GM12878 (cell line): ENCODE measurements at regions not wholly inside any gene's neighbourhood (a gene's known extent, or its start where the extent isn't known, plus 50 kb on each side); places are given as distances from the start of the nearest gene placed in this dataset.

Source experiments
- CEBPB ChIP-seq, 2 experiments: fragments of 150-350 bp in 1 of 2; IDR thresholded peaks; 2 replicates each; pipeline ENCODE4 v1.6.1; 2012 to 2014; ENCODE audit warnings: low read depth in 2 of 2, low read length in 2 of 2, borderline replicate concordance in 1 of 2, inconsistent platforms in 1 of 2
- RFX5 ChIP-seq: IDR thresholded peaks from 2 replicates; pipeline ENCODE4 v1.6.1; 2011; ENCODE audit warnings: low read depth, low read length, improper control_type of control experiment
- TF ChIP-seq, protein P1 (sequence below), 3 experiments: IDR thresholded peaks in 2 of 3; conservative IDR thresholded peaks in 1 of 3; 2 replicates each; pipeline ENCODE4 v1.5.1; 2011; ENCODE audit warnings: low read depth in 3 of 3, low read length in 3 of 3, mild to moderate bottlenecking in 3 of 3, control low read depth in 2 of 3, moderate library complexity in 2 of 3, inconsistent platforms in 1 of 3, mixed read lengths in 1 of 3; ENCODE audit not compliant: control insufficient read depth in 2 of 3, insufficient read depth in 1 of 3; ENCODE audit errors: extremely low read depth in 1 of 3

DNA sequence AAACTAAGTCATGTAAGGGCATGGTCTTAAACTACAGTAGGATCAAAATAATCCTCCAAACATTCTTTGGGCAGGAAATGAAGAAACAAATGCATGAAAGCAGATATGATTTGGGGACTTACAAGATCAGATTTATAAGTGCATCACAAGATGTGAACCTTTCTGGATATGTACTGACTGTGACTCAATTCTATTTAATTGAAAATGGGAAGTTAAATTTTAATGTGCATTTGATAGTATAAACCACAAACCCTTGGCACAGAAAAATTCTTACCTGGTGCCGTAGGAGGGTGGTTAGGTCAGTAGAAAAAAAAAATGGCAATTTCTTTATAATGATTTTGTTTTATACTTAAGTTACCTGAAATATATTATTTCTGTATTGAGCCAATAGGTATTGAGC lies 262.5 kb upstream of the TGFBR2 start:
- TF ChIP-seq, protein P1, sequence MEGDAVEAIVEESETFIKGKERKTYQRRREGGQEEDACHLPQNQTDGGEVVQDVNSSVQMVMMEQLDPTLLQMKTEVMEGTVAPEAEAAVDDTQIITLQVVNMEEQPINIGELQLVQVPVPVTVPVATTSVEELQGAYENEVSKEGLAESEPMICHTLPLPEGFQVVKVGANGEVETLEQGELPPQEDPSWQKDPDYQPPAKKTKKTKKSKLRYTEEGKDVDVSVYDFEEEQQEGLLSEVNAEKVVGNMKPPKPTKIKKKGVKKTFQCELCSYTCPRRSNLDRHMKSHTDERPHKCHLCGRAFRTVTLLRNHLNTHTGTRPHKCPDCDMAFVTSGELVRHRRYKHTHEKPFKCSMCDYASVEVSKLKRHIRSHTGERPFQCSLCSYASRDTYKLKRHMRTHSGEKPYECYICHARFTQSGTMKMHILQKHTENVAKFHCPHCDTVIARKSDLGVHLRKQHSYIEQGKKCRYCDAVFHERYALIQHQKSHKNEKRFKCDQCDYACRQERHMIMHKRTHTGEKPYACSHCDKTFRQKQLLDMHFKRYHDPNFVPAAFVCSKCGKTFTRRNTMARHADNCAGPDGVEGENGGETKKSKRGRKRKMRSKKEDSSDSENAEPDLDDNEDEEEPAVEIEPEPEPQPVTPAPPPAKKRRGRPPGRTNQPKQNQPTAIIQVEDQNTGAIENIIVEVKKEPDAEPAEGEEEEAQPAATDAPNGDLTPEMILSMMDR (IDR thresholded peaks at IDR 0.05 in 2 of 3, conservative IDR thresholded peaks at IDR 0.05 in 1 of 3; ENCODE audit: control insufficient read depth in 2 of 3, extremely low read depth in 1 of 3, insufficient read depth in 1 of 3, low read depth in 3 of 3, low read length in 3 of 3): no peak
- TF ChIP-seq RFX5: no peak
- no peak for TF ChIP-seq CEBPB (IDR thresholded peaks at IDR 0.05; ENCODE audit: borderline replicate concordance in 1 of 2, low read depth in 2 of 2, low read length in 2 of 2)
